GM19397 (cell line): ENCODE measurements at regions not wholly inside any gene's neighbourhood (a gene's known extent, or its start where the extent isn't known, plus 50 kb on each side); places are given as distances from the start of the nearest gene placed in this dataset.
A peak's percentile ranks its signal among the peaks of the same experiment; 100 is the strongest.
"Not testable (repeated sequence)": the region's sequence is repeated elsewhere in the genome, so short reads cannot be mapped to it uniquely, and the experiment has no call there.

Source experiments
- ATAC-seq: cut with Tn5 transposase; IDR thresholded peaks from one replicate; pipeline ENCODE4 v1.9.1; 2021; ENCODE audit warnings: mild to moderate bottlenecking, moderate library complexity; ENCODE audit not compliant: unreplicated experiment

DNA sequence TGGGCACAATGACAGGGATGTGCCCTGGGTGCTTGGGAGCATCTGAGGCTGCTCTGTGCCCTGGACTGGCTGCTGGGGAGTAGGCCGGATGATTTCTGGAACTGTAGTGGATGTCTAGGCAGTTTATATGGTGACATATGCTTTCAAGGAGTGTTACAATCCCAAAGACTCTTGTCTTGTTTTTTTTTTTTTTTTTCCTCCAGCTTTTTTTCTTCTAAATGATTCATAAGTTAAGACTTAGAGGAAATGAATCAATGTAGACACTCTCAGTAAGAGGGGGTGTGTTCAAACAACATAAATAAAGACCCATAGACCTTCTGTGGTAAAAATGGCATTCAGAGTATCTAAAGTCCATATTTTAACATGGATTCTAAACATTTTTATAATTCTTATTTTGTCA, 706.1 kb upstream of the GOLIM4 start:
- no peak for ATAC-seq

GRCh38 chr3:168796339-168796738, 700.6 kb upstream of the GOLIM4 start:
- ATAC-seq: no peak

DNA sequence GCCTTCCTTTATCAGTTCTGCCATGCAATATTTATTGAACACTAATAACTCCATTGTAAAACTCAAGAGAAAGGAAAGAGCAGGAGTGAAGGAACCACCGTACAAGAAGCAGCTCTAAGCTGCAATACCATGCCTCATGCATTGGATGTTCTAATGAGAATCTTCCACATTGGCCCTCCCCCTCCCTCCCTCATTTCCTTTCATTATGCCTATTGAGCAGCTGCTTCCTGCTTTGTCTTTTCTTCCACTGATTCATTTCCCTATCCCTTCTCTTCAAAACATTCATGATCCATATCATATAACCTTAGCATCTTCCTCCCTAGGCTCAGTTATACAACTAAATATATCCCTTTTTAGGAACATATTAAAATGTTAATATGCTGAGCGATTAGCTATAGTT, 698.7 kb upstream of the GOLIM4 start:
- ATAC-seq: no peak

- no peak for ATAC-seq
Measured at GRCh38 chr3:168782193-168782592, 686.5 kb upstream of the GOLIM4 start.

DNA sequence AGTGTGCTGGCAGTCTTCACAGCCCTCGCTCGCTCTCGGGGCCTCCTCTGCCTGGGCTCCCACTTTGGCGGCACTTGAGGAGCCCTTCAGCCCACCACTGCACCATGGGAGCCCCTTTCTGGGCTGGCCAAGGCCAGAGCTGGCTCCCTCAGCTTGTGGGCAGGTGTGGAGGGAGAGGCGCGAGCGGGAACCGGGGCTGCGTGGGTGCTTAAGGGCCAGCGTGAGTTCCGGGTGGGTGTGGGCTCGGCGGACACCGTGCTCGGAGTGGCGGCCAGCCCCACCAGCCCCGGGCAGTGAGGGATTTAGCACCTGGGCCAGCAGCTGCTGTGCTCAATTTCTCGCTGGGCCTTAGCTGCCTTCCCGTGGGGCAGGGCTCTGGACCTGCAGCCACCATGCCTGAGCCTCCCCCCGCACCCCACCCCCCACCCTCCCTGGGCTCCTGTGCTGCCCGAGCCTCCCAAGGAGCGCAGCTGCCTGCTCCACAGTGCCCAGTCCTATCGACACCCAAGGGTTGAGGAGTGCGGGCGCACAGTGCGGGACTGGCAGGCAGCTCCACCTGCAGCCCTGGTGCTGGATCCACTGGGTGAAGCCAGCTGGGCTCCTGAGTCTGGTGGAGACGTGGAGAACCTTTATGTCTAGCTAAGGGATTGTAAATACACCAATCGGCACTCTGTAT, 684.4 kb upstream of the GOLIM4 start:
- ATAC-seq: not testable (repeated sequence)

- ATAC-seq: no peak
Measured at GRCh38 chr3:168753724-168754123, 658.0 kb upstream of the GOLIM4 start.

DNA sequence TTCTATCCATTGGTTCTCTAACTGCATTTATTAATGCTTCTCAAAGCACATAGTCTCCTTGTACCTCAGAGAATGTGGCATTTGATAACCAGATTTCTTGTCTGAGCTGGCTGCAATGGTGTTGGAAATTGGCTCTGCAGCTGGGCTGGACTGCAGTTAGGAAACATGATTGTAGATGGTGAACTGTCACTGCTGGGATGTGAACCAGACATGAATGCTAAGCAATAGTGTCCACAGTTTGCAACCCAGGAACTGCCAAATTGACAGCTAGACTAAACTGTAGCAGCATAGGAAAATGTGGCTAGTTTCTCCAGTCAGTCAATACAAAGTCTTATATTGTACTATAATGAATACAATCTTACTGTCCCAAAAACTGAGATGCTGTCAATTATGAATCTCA, 656.6 kb upstream of the GOLIM4 start:
- no peak for ATAC-seq

DNA sequence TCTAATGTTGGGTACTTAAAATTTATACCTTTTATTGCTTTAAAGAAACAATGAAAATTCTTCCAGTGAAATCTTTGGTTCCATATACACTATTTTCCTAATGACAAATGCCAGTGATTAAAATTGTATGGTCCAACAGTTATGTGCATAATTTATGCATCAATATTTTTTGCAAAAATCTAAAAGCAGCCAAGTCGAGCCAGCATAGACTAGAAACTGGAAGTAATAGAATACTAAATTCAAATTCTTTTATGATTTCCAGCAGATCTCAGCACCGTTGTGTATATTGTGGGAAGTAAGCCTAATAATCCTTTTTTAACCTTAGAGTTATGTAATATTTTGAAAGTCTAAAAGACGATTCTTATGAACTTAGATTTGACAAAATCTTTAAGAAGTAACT, 652.0 kb upstream of the GOLIM4 start:
- ATAC-seq: no peak

DNA sequence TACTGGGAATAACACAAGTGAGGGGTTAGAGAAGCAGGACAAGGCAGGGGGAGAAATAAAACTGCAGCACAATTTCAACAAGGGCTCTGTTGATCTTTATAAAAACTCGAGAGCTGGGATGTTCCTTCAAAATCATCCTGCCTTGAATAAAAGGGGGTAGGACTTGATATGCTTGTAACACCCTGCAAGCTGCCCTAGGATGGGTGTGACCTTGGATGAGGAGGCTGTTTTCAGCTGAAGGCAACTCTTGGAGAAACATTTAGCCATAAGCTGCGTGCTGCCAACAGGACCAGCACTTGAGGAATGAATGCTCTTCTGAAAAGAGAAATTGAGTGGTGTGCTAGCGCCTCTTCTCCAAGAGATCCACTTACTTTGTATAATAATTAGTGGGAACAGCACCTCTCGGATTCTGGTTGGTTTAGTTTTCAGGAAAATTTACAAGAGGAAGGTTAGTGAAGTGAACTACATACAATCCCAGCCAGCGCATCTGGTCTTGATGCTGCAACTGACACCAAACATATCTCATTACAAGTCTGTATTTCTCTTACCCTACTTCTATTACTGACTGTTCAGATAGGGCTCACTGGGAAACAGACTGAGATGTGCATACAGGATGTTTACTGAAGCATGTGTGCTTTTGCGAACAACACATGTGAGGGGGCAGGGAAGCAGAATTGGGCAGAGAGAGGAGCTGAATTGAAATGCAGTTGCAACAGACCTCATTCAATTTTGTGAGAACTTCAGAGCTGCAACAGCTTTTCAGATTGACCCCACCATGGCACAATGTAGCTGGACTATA, 643.0 kb upstream of the GOLIM4 start:
- ATAC-seq: no peak

GRCh38 chr3:168736202-168736601, 640.5 kb upstream of the GOLIM4 start:
- no peak for ATAC-seq

- no peak for ATAC-seq
Measured at GRCh38 chr3:168730073-168730472, 634.3 kb upstream of the GOLIM4 start.

DNA sequence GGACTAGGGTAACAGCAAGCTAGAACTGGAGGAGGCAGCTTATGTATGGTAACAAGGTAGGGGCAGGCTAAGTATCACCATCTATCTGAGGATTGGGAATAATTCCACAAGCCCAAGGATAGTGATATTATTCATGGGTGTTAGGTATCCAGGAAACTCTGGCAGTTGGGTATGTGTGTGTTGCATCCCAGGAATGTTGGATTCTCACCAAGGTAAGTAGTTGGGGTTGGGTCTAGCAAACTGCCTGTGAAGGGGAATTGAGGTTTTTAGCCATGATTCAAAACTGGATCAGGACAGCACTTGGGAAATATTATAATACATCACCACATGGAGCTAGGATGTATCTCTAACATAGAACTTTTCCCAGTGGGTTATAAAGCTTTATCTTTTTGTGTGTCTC, 626.4 kb upstream of the GOLIM4 start:
- no peak for ATAC-seq

GRCh38 chr3:168714609-168715240, 619.0 kb upstream of the GOLIM4 start:
- ATAC-seq: peak; percentile 97

- ATAC-seq: no peak
Measured at GRCh38 chr3:168709073-168709472, 613.3 kb upstream of the GOLIM4 start.

DNA sequence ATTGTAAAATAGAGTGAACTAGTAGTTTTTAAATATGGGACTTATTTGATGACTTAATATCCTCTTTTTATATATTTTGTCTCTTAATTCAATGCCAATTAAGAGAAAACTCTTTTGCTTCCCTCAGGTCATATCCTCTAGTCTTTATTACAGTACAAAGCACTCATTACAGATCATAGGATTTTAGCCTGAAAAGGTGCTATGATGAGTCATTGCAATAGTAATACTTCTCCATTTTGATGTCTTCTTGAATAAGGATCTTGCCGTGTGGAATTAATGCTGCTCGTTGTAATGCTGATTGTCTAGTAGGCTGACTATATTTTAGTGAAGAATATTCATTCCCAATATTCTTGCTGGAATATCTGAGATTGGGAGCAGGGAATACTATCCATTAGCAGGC, 612.2 kb upstream of the GOLIM4 start:
- no peak for ATAC-seq

GRCh38 chr3:168705412-168705811, 609.7 kb upstream of the GOLIM4 start:
- no peak for ATAC-seq

DNA sequence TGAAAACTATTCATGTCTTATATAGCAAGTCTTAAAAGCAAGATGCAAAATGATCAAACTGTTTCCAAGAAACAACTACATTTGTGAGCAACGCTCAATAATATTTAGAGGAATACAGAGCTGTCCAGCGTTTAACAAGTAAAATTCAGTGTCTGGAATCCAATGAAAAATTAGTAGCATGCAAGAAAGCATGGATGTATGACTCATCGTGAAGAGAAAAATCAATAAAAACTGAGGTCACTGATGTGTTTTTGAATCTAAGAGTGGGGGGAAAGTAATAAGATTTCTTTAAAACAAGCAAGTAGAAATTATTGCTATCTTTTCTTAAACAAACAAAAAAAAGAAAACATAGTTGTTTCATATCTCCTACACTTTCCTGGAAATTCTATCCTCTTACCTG, 600.3 kb upstream of the GOLIM4 start:
- no peak for ATAC-seq

GRCh38 chr3:168693870-168694269, 598.1 kb upstream of the GOLIM4 start:
- ATAC-seq: no peak

GRCh38 chr3:168688267-168688666, 592.5 kb upstream of the GOLIM4 start:
- no peak for ATAC-seq

- no peak for ATAC-seq
Measured at GRCh38 chr3:168684519-168684918, 588.8 kb upstream of the GOLIM4 start.

GRCh38 chr3:168678730-168679129, 583.0 kb upstream of the GOLIM4 start:
- ATAC-seq: no peak

GRCh38 chr3:168671091-168671490, 575.4 kb upstream of the GOLIM4 start:
- no peak for ATAC-seq
